Ishikawa (cell line): ENCODE measurements at regions not wholly inside any gene's neighbourhood (a gene's known extent, or its start where the extent isn't known, plus 50 kb on each side); places are given as distances from the start of the nearest gene placed in this dataset.

ENCODE experiments used
- CEBPB ChIP-seq: IDR thresholded peaks from 2 replicates; pipeline ENCODE4 v1.6.1; 2012
- CREB1 ChIP-seq: IDR thresholded peaks from 2 replicates; pipeline ENCODE4 v1.6.1; 2012; ENCODE audit warnings: low read depth
- EGR1 ChIP-seq: IDR thresholded peaks from 2 replicates; pipeline ENCODE4 v1.6.1; 2012
- EP300 ChIP-seq: IDR thresholded peaks from 2 replicates; pipeline ENCODE4 v1.6.1; 2012; ENCODE audit warnings: borderline replicate concordance
- FOXM1 ChIP-seq: IDR thresholded peaks from 2 replicates; pipeline ENCODE4 v1.6.1; 2012; ENCODE audit warnings: low read depth, borderline replicate concordance
- NFIC ChIP-seq: IDR thresholded peaks from 2 replicates; pipeline ENCODE4 v1.6.1; 2012
- RAD21 ChIP-seq: IDR thresholded peaks from 2 replicates; pipeline ENCODE4 v1.6.1; 2012; ENCODE audit warnings: low read depth
- TAF1 ChIP-seq: IDR thresholded peaks from 2 replicates; pipeline ENCODE4 v1.6.1; 2012; ENCODE audit warnings: low read depth, mild to moderate bottlenecking
- TCF12 ChIP-seq: IDR thresholded peaks from 2 replicates; pipeline ENCODE4 v1.6.1; 2012; ENCODE audit warnings: low read depth
- TEAD4 ChIP-seq: IDR thresholded peaks from 2 replicates; pipeline ENCODE4 v1.6.1; 2012
- YY1 ChIP-seq: IDR thresholded peaks from 2 replicates; pipeline ENCODE4 v1.6.1; 2012; ENCODE audit warnings: low read depth
- ZBTB7A ChIP-seq: IDR thresholded peaks from 2 replicates; pipeline ENCODE4 v1.6.1; 2012; ENCODE audit warnings: low read depth
- TF ChIP-seq, protein P1 (sequence below): IDR thresholded peaks from 2 replicates; pipeline ENCODE4 v1.6.1; 2012; ENCODE audit warnings: low read depth, mild to moderate bottlenecking
- TF ChIP-seq, protein P2 (sequence below): IDR thresholded peaks from 2 replicates; pipeline ENCODE4 v1.6.1; 2012
- TF ChIP-seq, protein P3 (sequence below): IDR thresholded peaks from 2 replicates; pipeline ENCODE4 v1.6.1; 2012

DNA sequence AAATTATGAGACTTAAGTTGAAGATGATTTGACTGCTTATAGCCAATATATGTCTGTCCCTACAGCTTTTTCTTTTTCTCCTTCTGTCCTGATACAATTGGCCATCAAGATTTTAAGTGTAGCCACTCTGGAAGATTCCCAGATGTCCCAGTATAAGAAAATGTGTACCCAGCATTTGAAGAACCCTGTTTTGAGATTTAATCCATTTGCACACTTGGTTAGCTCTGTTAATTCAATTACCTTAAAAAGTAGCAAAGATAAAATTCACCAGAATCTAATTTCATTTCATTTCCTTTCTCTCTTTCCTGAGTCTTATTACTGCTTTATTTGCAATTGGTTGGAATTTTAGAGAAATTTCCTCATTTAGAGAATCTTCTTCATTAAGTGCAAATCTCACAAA lies 81.4 kb downstream of the DDIT4L start:
- TF ChIP-seq, protein P1, sequence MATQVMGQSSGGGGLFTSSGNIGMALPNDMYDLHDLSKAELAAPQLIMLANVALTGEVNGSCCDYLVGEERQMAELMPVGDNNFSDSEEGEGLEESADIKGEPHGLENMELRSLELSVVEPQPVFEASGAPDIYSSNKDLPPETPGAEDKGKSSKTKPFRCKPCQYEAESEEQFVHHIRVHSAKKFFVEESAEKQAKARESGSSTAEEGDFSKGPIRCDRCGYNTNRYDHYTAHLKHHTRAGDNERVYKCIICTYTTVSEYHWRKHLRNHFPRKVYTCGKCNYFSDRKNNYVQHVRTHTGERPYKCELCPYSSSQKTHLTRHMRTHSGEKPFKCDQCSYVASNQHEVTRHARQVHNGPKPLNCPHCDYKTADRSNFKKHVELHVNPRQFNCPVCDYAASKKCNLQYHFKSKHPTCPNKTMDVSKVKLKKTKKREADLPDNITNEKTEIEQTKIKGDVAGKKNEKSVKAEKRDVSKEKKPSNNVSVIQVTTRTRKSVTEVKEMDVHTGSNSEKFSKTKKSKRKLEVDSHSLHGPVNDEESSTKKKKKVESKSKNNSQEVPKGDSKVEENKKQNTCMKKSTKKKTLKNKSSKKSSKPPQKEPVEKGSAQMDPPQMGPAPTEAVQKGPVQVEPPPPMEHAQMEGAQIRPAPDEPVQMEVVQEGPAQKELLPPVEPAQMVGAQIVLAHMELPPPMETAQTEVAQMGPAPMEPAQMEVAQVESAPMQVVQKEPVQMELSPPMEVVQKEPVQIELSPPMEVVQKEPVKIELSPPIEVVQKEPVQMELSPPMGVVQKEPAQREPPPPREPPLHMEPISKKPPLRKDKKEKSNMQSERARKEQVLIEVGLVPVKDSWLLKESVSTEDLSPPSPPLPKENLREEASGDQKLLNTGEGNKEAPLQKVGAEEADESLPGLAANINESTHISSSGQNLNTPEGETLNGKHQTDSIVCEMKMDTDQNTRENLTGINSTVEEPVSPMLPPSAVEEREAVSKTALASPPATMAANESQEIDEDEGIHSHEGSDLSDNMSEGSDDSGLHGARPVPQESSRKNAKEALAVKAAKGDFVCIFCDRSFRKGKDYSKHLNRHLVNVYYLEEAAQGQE: no peak
- TF ChIP-seq, protein P2, sequence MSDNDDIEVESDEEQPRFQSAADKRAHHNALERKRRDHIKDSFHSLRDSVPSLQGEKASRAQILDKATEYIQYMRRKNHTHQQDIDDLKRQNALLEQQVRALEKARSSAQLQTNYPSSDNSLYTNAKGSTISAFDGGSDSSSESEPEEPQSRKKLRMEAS: no peak
- TF ChIP-seq EP300 (no peak), YY1 (no peak), FOXM1 (no peak), TCF12 (no peak), CEBPB (no peak)
- TF ChIP-seq, protein P3, sequence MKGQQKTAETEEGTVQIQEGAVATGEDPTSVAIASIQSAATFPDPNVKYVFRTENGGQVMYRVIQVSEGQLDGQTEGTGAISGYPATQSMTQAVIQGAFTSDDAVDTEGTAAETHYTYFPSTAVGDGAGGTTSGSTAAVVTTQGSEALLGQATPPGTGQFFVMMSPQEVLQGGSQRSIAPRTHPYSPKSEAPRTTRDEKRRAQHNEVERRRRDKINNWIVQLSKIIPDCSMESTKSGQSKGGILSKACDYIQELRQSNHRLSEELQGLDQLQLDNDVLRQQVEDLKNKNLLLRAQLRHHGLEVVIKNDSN: no peak

DNA sequence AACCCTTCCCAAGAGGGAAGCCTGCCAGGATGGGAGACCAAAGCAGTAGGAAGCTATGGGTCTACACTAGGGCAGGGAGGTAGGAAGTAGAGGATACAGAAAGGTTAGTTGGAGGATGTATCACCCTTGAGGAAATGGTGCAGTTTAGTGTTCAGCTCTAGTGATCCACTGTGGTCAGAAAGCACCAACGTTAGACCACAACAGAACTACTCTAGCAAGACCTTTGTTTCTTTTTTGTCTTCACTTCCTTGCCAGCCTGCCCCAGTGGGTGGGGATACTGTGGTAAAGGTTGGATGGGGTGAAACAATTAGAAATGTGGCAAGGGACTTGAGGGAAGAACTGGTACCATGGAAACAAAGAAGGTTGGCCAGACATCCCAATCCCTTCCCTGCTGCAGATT lies 83.3 kb downstream of the DDIT4L start:
- TF ChIP-seq TCF12: no peak

DNA sequence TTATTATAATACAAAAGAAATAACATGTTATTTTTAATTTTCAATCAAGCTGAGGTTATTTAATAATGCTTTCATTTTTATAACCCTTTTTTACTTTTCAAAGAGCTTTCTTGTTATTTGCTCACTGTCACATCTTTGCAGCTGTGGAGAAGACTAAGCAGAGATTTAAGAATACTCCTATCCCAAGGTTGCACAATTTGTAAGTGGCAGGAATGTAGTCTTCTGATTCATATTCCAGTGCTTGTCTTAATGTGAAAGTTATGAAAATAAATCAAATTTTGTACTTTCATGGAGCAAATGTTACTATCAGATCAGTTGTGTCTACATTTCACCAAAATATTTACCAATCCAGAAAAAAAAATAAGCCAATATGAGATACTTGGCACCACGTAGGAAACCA lies 86.6 kb downstream of the DDIT4L start:
- TF ChIP-seq CREB1: no peak
- TF ChIP-seq FOXM1: no peak
- TF ChIP-seq TEAD4: no peak
- TF ChIP-seq TCF12: no peak
- TF ChIP-seq ZBTB7A: no peak
- no peak for TF ChIP-seq RAD21
- TF ChIP-seq YY1: no peak
- no peak for TF ChIP-seq NFIC
- no peak for TF ChIP-seq TAF1
- TF ChIP-seq CEBPB: no peak
- TF ChIP-seq EP300: no peak
- TF ChIP-seq, protein P3: no peak
- TF ChIP-seq, protein P1: no peak
- no peak for TF ChIP-seq EGR1
- TF ChIP-seq, protein P2: no peak

DNA sequence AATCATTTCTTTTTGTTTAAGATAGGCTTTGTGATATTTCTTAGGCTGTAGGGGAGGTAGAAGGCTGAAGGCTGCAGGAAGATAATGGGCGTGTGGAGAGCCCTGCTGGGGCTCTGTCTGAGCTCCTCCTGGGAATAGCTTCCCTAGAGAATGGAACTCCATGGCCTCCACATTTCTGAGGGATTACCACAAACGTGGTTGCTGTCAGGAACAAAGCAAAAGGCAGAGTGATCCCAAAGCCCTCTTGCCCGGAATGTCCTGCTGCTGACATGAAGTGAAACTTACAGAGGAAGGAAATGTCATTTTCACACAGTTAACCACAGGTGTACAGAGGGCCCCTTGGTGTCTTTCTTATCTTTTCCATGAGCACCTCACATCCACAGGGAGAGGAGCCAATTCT lies 89.3 kb downstream of the DDIT4L start:
- TF ChIP-seq TAF1: no peak
- TF ChIP-seq ZBTB7A: no peak
- TF ChIP-seq, protein P3: no peak
- TF ChIP-seq, protein P1: no peak
- no peak for TF ChIP-seq FOXM1
- TF ChIP-seq, protein P2: no peak
- TF ChIP-seq TEAD4: no peak
- TF ChIP-seq CREB1: no peak
- no peak for TF ChIP-seq YY1
- TF ChIP-seq CEBPB: no peak
- no peak for TF ChIP-seq EGR1
- no peak for TF ChIP-seq NFIC
- TF ChIP-seq TCF12: no peak
- TF ChIP-seq RAD21: no peak
- TF ChIP-seq EP300: no peak
